GM12872 (cell line): ENCODE measurements at regions not wholly inside any gene's neighbourhood (a gene's known extent, or its start where the extent isn't known, plus 50 kb on each side); places are given as distances from the start of the nearest gene placed in this dataset.

Experiments
- TF ChIP-seq, protein P1 (sequence below): IDR thresholded peaks from 3 replicates; pipeline ENCODE4 v1.5.1; 2011; ENCODE audit warnings: low read depth, mild to moderate bottlenecking, low read length, moderate library complexity; ENCODE audit not compliant: insufficient read depth

DNA sequence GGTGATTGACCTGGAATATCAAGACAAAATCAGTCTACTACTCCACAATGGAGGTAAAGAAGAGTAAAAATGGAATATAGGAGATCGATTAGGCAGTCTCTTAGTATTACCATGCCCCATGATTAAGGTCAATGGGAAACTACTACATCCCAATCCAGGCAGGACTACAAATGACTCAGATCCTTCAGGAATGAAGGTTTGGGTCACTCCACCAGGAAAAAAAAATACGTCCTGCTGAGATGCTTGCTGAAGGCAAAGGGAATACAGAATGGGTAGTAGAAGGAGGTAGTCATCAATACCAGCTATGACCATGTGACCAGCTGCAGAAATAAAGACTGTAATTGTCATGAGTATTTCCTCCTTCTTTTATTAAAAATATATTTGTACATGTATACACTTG, 103.4 kb upstream of the NPAS2 start:
- TF ChIP-seq, protein P1, sequence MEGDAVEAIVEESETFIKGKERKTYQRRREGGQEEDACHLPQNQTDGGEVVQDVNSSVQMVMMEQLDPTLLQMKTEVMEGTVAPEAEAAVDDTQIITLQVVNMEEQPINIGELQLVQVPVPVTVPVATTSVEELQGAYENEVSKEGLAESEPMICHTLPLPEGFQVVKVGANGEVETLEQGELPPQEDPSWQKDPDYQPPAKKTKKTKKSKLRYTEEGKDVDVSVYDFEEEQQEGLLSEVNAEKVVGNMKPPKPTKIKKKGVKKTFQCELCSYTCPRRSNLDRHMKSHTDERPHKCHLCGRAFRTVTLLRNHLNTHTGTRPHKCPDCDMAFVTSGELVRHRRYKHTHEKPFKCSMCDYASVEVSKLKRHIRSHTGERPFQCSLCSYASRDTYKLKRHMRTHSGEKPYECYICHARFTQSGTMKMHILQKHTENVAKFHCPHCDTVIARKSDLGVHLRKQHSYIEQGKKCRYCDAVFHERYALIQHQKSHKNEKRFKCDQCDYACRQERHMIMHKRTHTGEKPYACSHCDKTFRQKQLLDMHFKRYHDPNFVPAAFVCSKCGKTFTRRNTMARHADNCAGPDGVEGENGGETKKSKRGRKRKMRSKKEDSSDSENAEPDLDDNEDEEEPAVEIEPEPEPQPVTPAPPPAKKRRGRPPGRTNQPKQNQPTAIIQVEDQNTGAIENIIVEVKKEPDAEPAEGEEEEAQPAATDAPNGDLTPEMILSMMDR, result no peak

DNA sequence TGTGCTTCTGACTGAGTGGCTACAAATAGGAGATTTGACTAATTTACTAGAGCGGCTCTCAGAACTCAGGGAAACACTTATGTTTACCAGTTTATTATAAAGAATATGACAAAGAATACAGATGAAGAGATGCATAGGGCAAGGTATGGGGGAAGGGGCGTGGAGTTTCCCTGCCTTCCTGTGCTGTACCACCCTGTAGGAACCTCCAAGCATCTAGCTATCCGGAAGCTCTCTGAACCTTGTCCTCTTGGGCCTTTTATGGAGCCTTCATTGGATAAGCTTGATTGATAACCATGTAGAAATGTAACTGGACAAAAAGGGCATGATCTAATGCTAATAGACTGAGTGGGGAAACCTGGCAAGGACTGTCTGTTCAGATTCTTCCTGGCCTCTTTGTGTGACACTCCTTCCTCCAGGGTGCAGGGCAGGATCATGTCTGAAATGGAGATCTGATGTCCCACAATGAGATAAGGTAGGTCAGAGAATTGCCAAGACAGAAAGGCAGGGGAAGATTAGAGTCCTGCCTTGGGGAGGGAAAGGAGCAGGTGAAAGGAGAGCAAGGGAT, 101.8 kb upstream of the NPAS2 start:
- TF ChIP-seq, protein P1, result no peak

DNA sequence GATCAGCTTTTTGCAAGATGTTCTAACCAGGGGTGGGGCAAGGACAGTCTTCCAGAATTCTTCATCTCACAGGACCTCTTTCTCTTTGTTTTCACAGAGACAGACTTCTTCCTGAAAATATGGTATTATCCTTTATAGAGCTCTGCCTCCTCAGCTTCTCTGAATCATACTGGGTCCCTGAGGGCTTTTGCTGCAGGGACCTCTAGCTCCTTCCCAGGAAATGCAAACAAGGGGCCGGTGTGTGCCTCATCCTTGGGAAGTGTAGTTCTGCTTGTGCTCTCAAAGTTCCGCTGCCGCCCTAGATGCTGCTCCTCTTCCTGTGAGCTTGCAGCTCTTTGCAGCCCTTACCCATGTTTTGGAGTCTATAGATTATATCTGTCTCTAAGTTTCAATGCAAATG, 99.5 kb upstream of the NPAS2 start:
- TF ChIP-seq, protein P1, result no peak

DNA sequence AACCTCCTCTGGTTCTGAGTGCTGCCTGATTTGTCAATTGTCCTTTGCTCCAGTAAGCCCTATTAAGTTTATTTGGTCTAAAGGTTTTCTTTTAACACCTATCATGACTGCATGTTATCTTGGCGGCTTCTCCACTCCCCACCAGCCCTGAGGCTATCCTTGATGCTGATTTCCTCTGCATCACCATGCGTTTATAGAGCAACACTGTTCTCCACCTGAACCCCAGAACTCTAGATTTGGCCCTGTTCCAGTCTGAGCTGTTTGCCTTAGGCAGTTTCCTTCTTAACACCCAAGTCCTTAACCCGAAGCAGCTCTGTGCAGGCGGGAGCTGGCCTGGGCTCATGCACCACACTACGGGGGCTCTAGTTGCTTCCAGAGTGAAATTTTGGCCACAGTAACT, 98.2 kb upstream of the NPAS2 start:
- TF ChIP-seq, protein P1, result no peak

DNA sequence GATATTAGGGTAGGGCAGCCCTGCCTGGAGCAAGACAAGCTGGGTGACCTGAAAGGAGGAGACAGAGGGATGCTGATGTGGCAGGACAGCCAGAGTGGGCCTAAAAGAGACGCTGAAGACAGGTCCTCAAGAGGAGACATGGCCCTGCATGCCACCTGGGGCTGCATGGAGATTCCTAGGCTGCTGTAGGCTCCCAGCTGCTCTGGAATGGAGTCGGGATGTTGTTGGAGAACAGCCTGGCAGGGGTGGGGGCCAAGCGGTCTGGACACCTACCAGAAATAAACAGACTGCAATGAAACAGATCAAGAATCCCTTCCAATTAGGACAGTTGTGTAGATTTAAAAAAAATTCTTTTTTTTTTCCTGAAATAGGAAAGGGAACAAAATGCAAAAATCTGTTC, 97.8 kb upstream of the NPAS2 start:
- TF ChIP-seq, protein P1, result no peak

DNA sequence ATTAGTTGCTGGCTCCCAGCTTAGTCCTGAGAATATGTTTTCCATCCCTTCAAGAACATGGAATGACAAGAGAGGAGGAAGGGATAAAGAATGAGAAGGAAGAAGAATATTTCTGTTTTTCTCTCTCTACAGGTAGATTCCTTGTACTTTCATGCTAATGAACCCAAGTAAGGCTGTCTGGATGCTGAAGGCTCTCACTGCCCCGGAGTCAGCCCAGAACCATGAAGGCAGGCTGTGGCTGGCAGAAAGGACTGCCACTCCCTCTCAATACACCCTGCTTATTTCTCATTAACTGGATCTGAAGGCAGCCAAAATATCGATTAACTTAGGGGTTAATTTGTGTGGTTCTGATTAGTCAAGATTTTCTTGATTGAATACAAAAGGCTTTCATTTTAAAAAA, 93.1 kb upstream of the NPAS2 start:
- TF ChIP-seq, protein P1, result no peak

DNA sequence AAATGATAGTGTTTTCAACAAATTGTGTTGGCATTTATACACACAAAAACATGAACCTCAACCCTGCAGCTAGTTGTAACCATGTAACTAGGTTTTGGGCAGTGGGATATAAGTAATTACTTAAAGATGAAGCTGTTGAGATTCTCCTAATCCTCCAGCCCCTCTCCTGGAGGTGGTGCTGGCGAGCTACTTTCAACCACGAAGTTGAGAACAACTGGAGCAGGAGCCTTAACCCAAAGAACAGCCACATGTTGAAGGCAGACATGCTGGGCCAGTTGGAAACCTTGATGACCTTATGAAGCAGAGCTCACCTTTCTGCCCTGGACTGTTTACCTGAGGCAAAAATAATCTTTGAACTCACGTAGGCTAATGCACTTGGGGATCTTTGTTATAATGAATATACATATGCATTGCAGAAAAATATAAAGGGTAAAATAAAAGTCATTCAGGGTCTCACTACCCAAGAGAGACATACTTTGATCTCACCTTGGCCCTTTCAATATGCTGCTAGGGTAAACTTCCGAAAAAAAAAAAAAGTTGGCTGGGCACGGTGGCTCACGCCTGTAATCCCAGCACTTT, 89.6 kb upstream of the NPAS2 start:
- TF ChIP-seq, protein P1, result peak; percentile 38; the same call in 1 of the 3 replicates
